Prostate gland (tissue), 2 donors: ENCODE measurements at regions not wholly inside any gene's neighbourhood (a gene's known extent, or its start where the extent isn't known, plus 50 kb on each side); places are given as distances from the start of the nearest gene placed in this dataset.

Source experiments
- DNase-seq: peaks from one replicate; pipeline ENCODE4 v3.0.0-alpha.2; 2019; ENCODE audit warnings: low spot score
- H3K27ac ChIP-seq, 2 donors: fragments of 200-600 bp; sonication (generic); 2 replicates each; pipeline ENCODE4 v1.5.1; 2017 to 2019
- H3K27me3 ChIP-seq: fragments of 200-600 bp; sonication (generic); replicated peaks from 2 replicates; pipeline ENCODE4 v1.5.1; 2019; ENCODE audit not compliant: insufficient read depth
- H3K36me3 ChIP-seq, 2 donors: fragments of 200-600 bp; sonication (generic); 1 replicate in 1 of 2; 2 replicates in 1 of 2; pipeline versions ENCODE4 v1.5.1 to v1.8.1; 2017 to 2019
- H3K4me1 ChIP-seq: fragments of 200-600 bp; sonication (generic); replicated peaks from 2 replicates; pipeline ENCODE4 v1.5.1; 2019
- H3K4me3 ChIP-seq, 2 donors: fragments of 200-600 bp; sonication (generic); 2 replicates each; pipeline ENCODE4 v1.5.1; 2017 to 2019
- H3K9me3 ChIP-seq: fragments of 200-600 bp; sonication (generic); 2 replicates; pipeline ENCODE4 v1.5.1; 2017
- CTCF ChIP-seq, 4 experiments: fragments of 200-600 bp in 2 of 4; fragments of 450-650 bp in 2 of 4; sonication (generic) in 2 of 4; IDR thresholded peaks; 1 replicate in 3 of 4; 2 replicates in 1 of 4; pipeline ENCODE4 v1.5.1; 2016 to 2019; ENCODE audit warnings: antibody characterized with exemption in 4 of 4, mild to moderate bottlenecking in 2 of 4, moderate library complexity in 2 of 4
- POLR2A ChIP-seq: fragments of 450-650 bp; IDR thresholded peaks from one replicate; pipeline ENCODE4 v1.6.1; 2016; ENCODE audit warnings: antibody characterized with exemption, mild to moderate bottlenecking
- POLR2AphosphoS5 ChIP-seq: sonication (generic); formaldehyde crosslinking; IDR thresholded peaks from one replicate; pipeline ENCODE4 v1.6.1; 2017; ENCODE audit warnings: antibody characterized with exemption
- WGBS: methylation state at CpG from one replicate; pipeline ENCODE4 v1.1.5; 2018; 5-methylcytosine and 5-hydroxymethylcytosine counted together
- intact Hi-C: fragments of 100-400 bp; cut with DNase I; formaldehyde crosslinking; loops from one replicate; pipeline ENCODE4 v1.14.2; 2022

DNA sequence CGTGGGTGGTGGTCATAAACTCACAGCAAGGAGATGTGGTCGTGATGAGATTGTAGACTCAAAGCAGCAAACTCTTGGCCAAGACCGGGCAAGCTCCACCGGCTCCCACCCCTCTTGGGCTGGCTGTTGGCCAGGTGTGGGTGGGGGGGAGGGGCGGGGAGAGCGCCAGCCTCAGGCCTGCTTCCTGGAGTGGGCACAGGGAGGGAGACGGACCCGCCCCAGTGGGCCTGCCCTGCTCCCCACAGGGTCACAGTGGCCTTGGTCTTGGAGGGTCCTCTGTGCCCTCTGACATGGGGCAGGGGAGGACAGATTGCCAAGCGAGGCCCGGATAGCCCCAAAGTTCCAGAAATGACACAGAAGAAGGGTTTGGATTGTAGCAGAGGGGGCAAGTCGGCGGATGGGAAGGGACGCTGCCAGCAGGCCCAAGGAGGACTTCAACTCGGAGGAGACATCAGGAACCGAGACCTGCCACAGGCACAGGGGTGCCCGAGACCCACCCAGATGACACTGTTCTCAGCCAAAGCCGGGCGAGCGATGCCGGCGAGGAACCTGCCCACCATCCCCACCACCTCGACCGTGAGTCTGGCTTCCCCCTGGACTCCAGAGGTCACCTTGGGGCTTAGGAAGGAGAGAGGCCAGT lies 85.4 kb upstream of the ACTRT2 start:
- intact Hi-C loops = no loop called here
- 78% methylated on average over 23 of the region's 23 CpGs for WGBS
- H3K36me3 ChIP-seq = no peaks in the 10 kb centered on the region
- no peak overlapping the region for H3K4me3 ChIP-seq
- H3K27ac ChIP-seq = no peak overlapping the region
- DNase-seq = no peak
- H3K9me3 ChIP-seq = no peaks in the 10 kb centered on the region
- peaks cover 10% of the 10 kb centered on the region for H3K27me3 ChIP-seq
- TF ChIP-seq POLR2A = no peak
- TF ChIP-seq POLR2AphosphoS5 = no peak
- TF ChIP-seq CTCF (IDR thresholded peaks at IDR 0.05) = no peak
- H3K4me1 ChIP-seq = no peaks in the 10 kb centered on the region

DNA sequence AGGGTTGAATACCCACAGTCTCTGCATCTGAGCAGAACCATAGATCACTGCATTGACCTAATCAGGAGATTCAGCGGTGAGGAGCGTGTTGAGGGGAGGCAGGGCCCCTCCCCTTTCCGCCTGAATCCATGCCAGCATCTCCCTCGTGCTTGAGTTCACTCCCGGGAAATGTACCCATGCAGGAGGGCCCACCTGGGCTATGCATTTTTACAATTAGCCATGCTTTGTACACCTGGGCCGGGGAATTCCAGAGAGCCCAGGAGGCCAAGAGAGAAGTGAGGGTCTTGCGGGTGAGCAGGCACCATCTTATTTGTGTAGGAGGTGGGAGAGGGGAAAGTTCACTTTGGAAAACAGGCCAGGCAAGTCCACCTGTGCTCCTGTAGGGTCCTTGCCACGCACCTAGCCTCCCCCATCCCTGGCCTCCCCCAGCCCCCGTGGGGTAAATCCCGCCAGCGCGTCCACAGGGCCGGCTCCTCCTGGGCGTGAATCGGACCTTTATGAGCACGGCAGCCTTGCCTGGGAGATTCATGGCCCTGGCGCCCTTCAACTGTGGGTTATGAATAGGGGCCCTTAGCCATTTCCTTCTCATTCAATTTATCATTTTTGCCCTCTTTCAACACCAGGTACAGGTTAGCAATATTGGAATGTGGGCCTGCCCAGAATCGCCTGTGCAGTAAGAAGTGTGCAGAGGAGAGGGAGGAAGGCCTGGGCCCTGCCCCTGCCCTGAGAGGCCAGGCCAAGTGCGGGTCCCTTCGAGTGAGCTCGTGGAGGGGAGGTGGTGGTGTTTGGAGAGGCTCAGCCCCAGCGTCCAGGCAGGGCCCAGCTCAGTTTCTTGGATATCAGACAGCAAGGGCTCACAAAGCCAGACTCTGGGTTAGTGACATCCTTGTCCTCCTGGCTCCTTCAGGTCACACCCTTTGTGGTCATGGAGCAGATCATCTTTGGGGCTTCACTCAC lies 84.4 kb upstream of the ACTRT2 start:
- no peaks in the 10 kb centered on the region for H3K9me3 ChIP-seq
- H3K27ac ChIP-seq = no peak overlapping the region
- 62% methylated on average over 22 of the region's 22 CpGs for WGBS
- intact Hi-C loops = no loop called here
- no peaks in the 10 kb centered on the region for H3K36me3 ChIP-seq
- no peak for TF ChIP-seq CTCF (IDR thresholded peaks at IDR 0.05)
- no peak for TF ChIP-seq POLR2AphosphoS5
- no peak for TF ChIP-seq POLR2A
- DNase-seq = no peak
- no peak overlapping the region for H3K4me3 ChIP-seq
- H3K27me3 ChIP-seq = peaks cover 3% of the 10 kb centered on the region
- H3K4me1 ChIP-seq = no peaks in the 10 kb centered on the region

DNA sequence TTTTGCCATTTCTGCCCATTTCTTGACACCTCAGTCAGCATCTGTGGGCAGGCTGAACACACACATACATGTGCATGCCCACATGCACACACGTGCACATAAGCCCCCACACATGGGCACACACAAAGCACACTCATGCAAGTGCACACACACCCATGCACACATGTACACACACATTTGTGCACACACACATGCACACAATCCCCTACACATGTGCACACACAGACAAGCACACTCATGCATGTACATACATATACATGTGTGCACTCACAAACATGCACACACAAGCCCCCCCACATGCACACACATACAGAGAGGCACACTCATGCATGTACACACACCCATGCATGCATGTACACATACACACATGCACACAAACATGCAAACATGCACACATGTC lies 83.5 kb upstream of the ACTRT2 start:
- intact Hi-C loops = no loop called here
- Histone ChIP-seq H3K36me3 (no peaks in the 10 kb centered on the region), H3K4me1 (no peaks in the 10 kb centered on the region), H3K9me3 (no peaks in the 10 kb centered on the region), H3K27me3 (no peaks in the 10 kb centered on the region), H3K27ac (no peak overlapping the region), H3K4me3 (no peak overlapping the region)
- 85% methylated on average over 1 of the region's 1 CpG for WGBS
- TF ChIP-seq POLR2A (no peak), CTCF (IDR thresholded peaks at IDR 0.05) (no peak), POLR2AphosphoS5 (no peak)
- no peak for DNase-seq

DNA sequence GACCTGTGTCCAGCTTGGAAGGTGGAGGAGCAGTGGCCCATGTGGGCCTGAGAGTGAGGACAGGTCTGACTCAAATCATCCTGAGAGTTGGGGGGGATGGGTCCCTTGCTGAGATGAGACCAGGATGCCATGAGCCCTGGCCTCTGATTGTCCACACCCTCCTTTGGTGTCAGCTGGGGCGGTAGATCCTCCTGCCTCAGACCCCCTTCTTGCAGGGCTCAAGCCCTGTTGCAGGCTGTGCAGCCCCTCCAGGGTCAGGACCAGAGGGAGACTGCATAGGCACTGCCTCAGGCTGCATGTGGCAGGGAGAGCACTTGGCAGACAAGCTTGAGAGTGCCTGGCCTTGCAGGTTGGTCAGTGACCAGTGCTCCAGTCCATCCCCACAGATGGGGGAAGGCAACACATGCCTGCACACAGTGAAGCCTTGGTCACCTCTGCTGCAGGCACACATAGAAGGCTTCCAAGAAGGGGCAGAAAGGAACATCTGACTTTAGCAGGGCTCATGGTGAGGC lies 82.2 kb upstream of the ACTRT2 start:
- DNase-seq = no peak
- Histone ChIP-seq H3K4me1 (no peaks in the 10 kb centered on the region), H3K36me3 (no peaks in the 10 kb centered on the region), H3K4me3 (no peak overlapping the region), H3K9me3 (no peaks in the 10 kb centered on the region), H3K27me3 (no peaks in the 10 kb centered on the region), H3K27ac (no peak overlapping the region)
- TF ChIP-seq CTCF (IDR thresholded peaks at IDR 0.05) = no peak
- no peak for TF ChIP-seq POLR2AphosphoS5
- no peak for TF ChIP-seq POLR2A
- 100% methylated on average over 1 of the region's 1 CpG for WGBS
- intact Hi-C loops = no loop called here
